GM23338 (cell line): ENCODE measurements at regions not wholly inside any gene's neighbourhood (a gene's known extent, or its start where the extent isn't known, plus 50 kb on each side); places are given as distances from the start of the nearest gene placed in this dataset.

ENCODE experiments used
- ATAC-seq: fragments of 200-7000 bp; cut with Tn5 transposase; 3 replicates; pipeline ENCODE4 v1.9.1; 2020
- DNase-seq: peaks from one replicate; pipeline ENCODE4 v3.0.0-alpha.2; 2015; ENCODE audit warnings: low spot score
- H2AFZ ChIP-seq: fragments of 200-600 bp; sonication (generic); 2 replicates; pipeline ENCODE4 v1.8.0; 2016; ENCODE audit warnings: antibody characterized with exemption, mild to moderate bottlenecking, moderate library complexity
- H3F3A ChIP-seq: fragments of 200-600 bp; sonication (generic); replicated peaks from 2 replicates; pipeline ENCODE4 v1.8.0; 2017; ENCODE audit warnings: antibody characterized with exemption, mixed run types, low read depth
- H3K27ac ChIP-seq: fragments of 200-600 bp; sonication (generic); 2 replicates; pipeline ENCODE4 v1.6.1; 2016; ENCODE audit warnings: low read depth
- H3K27me3 ChIP-seq: fragments of 200-600 bp; sonication (generic); 2 replicates; pipeline ENCODE4 v1.8.0; 2016; ENCODE audit warnings: mild to moderate bottlenecking, mixed run types, moderate library complexity; ENCODE audit not compliant: insufficient read depth
- H3K36me3 ChIP-seq: fragments of 200-600 bp; sonication (generic); 2 replicates; pipeline ENCODE4 v1.8.0; 2016; ENCODE audit warnings: mild to moderate bottlenecking; ENCODE audit not compliant: insufficient read depth
- H3K4me1 ChIP-seq: fragments of 200-600 bp; sonication (generic); 2 replicates; pipeline ENCODE4 v1.8.0; 2016; ENCODE audit warnings: mild to moderate bottlenecking, moderate library complexity; ENCODE audit not compliant: insufficient read depth
- H3K4me2 ChIP-seq: fragments of 200-600 bp; sonication (generic); 2 replicates; pipeline ENCODE4 v1.7.1; 2017; ENCODE audit warnings: mixed run types
- H3K4me3 ChIP-seq: fragments of 200-600 bp; sonication (generic); 2 replicates; pipeline ENCODE4 v1.6.1; 2016; ENCODE audit warnings: mixed run types
- H3K79me2 ChIP-seq: fragments of 200-600 bp; sonication (generic); replicated peaks from 2 replicates; pipeline ENCODE4 v1.8.0; 2017; ENCODE audit warnings: mild to moderate bottlenecking; ENCODE audit not compliant: insufficient read depth
- H3K9me2 ChIP-seq: fragments of 200-600 bp; sonication (generic); 2 replicates; pipeline ENCODE4 v1.8.0; 2017; ENCODE audit not compliant: insufficient read depth
- H4K20me1 ChIP-seq: fragments of 200-600 bp; sonication (generic); replicated peaks from 2 replicates; pipeline ENCODE4 v1.8.0; 2017; ENCODE audit warnings: mild to moderate bottlenecking; ENCODE audit not compliant: insufficient read depth
- H3K27ac Mint-ChIP-seq: 2 replicates; pipeline ENCODE4 v1.8.0; 2020; ENCODE audit warnings: inconsistent platforms, mild to moderate bottlenecking, moderate library complexity, mixed read lengths
- H3K27me3 Mint-ChIP-seq: 3 replicates; pipeline ENCODE4 v1.8.0; 2022; ENCODE audit warnings: low read depth, mild to moderate bottlenecking, moderate library complexity, mixed read lengths, inconsistent platforms; ENCODE audit not compliant: insufficient read depth, poor library complexity
- H3K36me3 Mint-ChIP-seq: 3 replicates; pipeline ENCODE4 v1.8.0; 2021; ENCODE audit warnings: low read depth, mild to moderate bottlenecking, inconsistent platforms, moderate library complexity, mixed read lengths
- H3K4me1 Mint-ChIP-seq: 3 replicates; pipeline ENCODE4 v1.8.0; 2020; ENCODE audit warnings: mild to moderate bottlenecking, inconsistent platforms, mixed read lengths
- H3K4me3 Mint-ChIP-seq: 3 replicates; pipeline ENCODE4 v1.8.0; 2021; ENCODE audit warnings: moderate library complexity, mild to moderate bottlenecking, inconsistent platforms, mixed read lengths
- H3K9me3 Mint-ChIP-seq: 3 replicates; pipeline ENCODE4 v1.8.0; 2020; ENCODE audit warnings: moderate library complexity, mild to moderate bottlenecking, inconsistent platforms, mixed read lengths
- CREB1 ChIP-seq: fragments of 250-450 bp; sonication (Bioruptor Pico); IDR thresholded peaks from 2 replicates; pipeline ENCODE4 v1.5.0; 2020; ENCODE audit warnings: low read depth, mild to moderate bottlenecking, moderate library complexity
- CTCF ChIP-seq, 2 experiments: fragments of 200-600 bp in 1 of 2; sonication (generic) in 1 of 2; conservative IDR thresholded peaks; 2 replicates each; pipeline versions ENCODE4 v1.5.1 to v1.6.1; 2016 to 2017; ENCODE audit warnings: antibody characterized with exemption in 2 of 2, low read depth in 2 of 2, mild to moderate bottlenecking in 2 of 2, moderate library complexity in 1 of 2
- EZH2 ChIP-seq: fragments of 200-600 bp; sonication (generic); IDR thresholded peaks from one replicate; pipeline ENCODE4 v1.8.0; 2017; ENCODE audit warnings: antibody characterized with exemption, mild to moderate bottlenecking, low read depth; ENCODE audit not compliant: unreplicated experiment
- JUNB ChIP-seq: IDR thresholded peaks from one replicate; pipeline ENCODE4 v1.6.1; 2016; ENCODE audit warnings: antibody characterized with exemption; ENCODE audit not compliant: unreplicated experiment
- NANOG ChIP-seq: IDR thresholded peaks from 2 replicates; pipeline ENCODE4 v1.6.1; 2016; ENCODE audit warnings: antibody characterized with exemption, borderline replicate concordance
- POLR2AphosphoS5 ChIP-seq: IDR thresholded peaks from 2 replicates; pipeline ENCODE4 v1.6.1; 2016; ENCODE audit warnings: antibody characterized with exemption, low read depth
- STAT1 ChIP-seq: IDR thresholded peaks from one replicate; pipeline ENCODE4 v1.6.1; 2016; ENCODE audit warnings: antibody characterized with exemption; ENCODE audit not compliant: unreplicated experiment
- ZNF462 ChIP-seq: fragments of 250-450 bp; sonication (Bioruptor Pico); IDR thresholded peaks from 2 replicates; pipeline ENCODE4 v1.5.0; 2020; ENCODE audit warnings: mild to moderate bottlenecking, moderate library complexity
- TF ChIP-seq, protein P1 (sequence below): IDR thresholded peaks from one replicate; pipeline ENCODE4 v1.6.1; 2018; ENCODE audit warnings: antibody characterized with exemption; ENCODE audit not compliant: unreplicated experiment

- no peak overlapping the region for H3K27ac ChIP-seq
- TF ChIP-seq, protein P1, sequence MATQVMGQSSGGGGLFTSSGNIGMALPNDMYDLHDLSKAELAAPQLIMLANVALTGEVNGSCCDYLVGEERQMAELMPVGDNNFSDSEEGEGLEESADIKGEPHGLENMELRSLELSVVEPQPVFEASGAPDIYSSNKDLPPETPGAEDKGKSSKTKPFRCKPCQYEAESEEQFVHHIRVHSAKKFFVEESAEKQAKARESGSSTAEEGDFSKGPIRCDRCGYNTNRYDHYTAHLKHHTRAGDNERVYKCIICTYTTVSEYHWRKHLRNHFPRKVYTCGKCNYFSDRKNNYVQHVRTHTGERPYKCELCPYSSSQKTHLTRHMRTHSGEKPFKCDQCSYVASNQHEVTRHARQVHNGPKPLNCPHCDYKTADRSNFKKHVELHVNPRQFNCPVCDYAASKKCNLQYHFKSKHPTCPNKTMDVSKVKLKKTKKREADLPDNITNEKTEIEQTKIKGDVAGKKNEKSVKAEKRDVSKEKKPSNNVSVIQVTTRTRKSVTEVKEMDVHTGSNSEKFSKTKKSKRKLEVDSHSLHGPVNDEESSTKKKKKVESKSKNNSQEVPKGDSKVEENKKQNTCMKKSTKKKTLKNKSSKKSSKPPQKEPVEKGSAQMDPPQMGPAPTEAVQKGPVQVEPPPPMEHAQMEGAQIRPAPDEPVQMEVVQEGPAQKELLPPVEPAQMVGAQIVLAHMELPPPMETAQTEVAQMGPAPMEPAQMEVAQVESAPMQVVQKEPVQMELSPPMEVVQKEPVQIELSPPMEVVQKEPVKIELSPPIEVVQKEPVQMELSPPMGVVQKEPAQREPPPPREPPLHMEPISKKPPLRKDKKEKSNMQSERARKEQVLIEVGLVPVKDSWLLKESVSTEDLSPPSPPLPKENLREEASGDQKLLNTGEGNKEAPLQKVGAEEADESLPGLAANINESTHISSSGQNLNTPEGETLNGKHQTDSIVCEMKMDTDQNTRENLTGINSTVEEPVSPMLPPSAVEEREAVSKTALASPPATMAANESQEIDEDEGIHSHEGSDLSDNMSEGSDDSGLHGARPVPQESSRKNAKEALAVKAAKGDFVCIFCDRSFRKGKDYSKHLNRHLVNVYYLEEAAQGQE = no peak
- TF ChIP-seq JUNB (no peak), CREB1 (CRISPR knock-in tag) (no peak), CTCF (conservative IDR thresholded peaks at IDR 0.05; ENCODE audit: low read depth in 2 of 2) (no peak), ZNF462 (CRISPR knock-in tag) (no peak), STAT1 (no peak), NANOG (no peak), POLR2AphosphoS5 (no peak), EZH2 (no peak)
- H3F3A ChIP-seq = no peaks in the 10 kb centered on the region
- no peak overlapping the region for H3K4me2 ChIP-seq
- H3K4me3 Mint-ChIP-seq = no peak overlapping the region
- no peaks in the 10 kb centered on the region for H3K79me2 ChIP-seq
- no peak overlapping the region for H3K27ac Mint-ChIP-seq
- no peaks in the 10 kb centered on the region for H3K36me3 Mint-ChIP-seq
- H3K4me3 ChIP-seq = no peak overlapping the region
- H3K4me1 Mint-ChIP-seq = no peaks in the 10 kb centered on the region
- no peaks in the 10 kb centered on the region for H3K4me1 ChIP-seq
- ATAC-seq (no peak), DNase-seq (no peak)
- H3K9me2 ChIP-seq = no peaks in the 10 kb centered on the region
- no peaks in the 10 kb centered on the region for H3K27me3 Mint-ChIP-seq
- no peaks in the 10 kb centered on the region for H3K27me3 ChIP-seq
- H4K20me1 ChIP-seq = no peaks in the 10 kb centered on the region
- H3K36me3 ChIP-seq = no peaks in the 10 kb centered on the region
- no peak overlapping the region for H2AFZ ChIP-seq
- no peaks in the 10 kb centered on the region for H3K9me3 Mint-ChIP-seq
Observed at GRCh38 chr1:218891577-218891976, 282.1 kb upstream of the LYPLAL1 start.
